IMR-90 (cell line): ENCODE measurements at regions not wholly inside any gene's neighbourhood (a gene's known extent, or its start where the extent isn't known, plus 50 kb on each side); places are given as distances from the start of the nearest gene placed in this dataset.

Source experiments
- ATAC-seq: fragments of 200-7000 bp; cut with Tn5 transposase; 2 replicates; pipeline ENCODE4 v1.9.1; 2020; ENCODE audit warnings: low read depth, mild to moderate bottlenecking, moderate library complexity
- BruUV-seq: library from RNA; stranded (reverse); fragments of 400-500 nt; replicated peaks from 2 replicates; lab custom pipeline; 2021; lab: Mats Ljungman, UMichigan
- CTCF ChIA-PET: fragments of 300-600 bp; formaldehyde crosslinking; extraction: SDS; loops from one replicate; lab custom pipeline; 2021; ENCODE audit warnings: antibody characterized with exemption; lab: Yijun Ruan, JAX
- POLR2A ChIA-PET: fragments of 300-600 bp; sonication (Branson Sonifier 250); formaldehyde crosslinking; loops from one replicate; lab custom pipeline; 2022; ENCODE audit warnings: antibody characterized with exemption; ENCODE audit not compliant: unreplicated experiment; lab: Charles Lee
- DNase-seq: peaks from one replicate; pipeline ENCODE4 v3.0.0; 2013
- H2AFZ ChIP-seq: replicated peaks from 2 replicates; pipeline ENCODE3; 2013; ENCODE audit warnings: low read length, mild to moderate bottlenecking; ENCODE audit not compliant: poor library complexity
- H2AK5ac ChIP-seq: 2 replicates; pipeline ENCODE4 v1.6.1; 2013; ENCODE audit warnings: low read depth, low read length, inconsistent platforms
- H2AK9ac ChIP-seq: replicated peaks from 2 replicates; pipeline ENCODE3; 2013; ENCODE audit warnings: mild to moderate bottlenecking, low read depth, low read length, moderate library complexity; ENCODE audit not compliant: poor library complexity
- H2BK120ac ChIP-seq: 2 replicates; pipeline ENCODE4 v1.6.1; 2013; ENCODE audit warnings: low read depth, low read length, inconsistent platforms
- H2BK15ac ChIP-seq: 3 replicates; pipeline ENCODE4 v1.6.1; 2013; ENCODE audit warnings: low read depth, low read length, inconsistent platforms
- H2BK20ac ChIP-seq: 2 replicates; pipeline ENCODE4 v1.6.1; 2013; ENCODE audit warnings: low read depth, mild to moderate bottlenecking, inconsistent platforms, low read length, moderate library complexity
- H2BK5ac ChIP-seq: 2 replicates; pipeline ENCODE4 v1.6.1; 2013; ENCODE audit warnings: mild to moderate bottlenecking, low read depth, low read length, inconsistent platforms; ENCODE audit not compliant: poor library complexity, severe bottlenecking
- H3K14ac ChIP-seq: replicated peaks from 2 replicates; pipeline ENCODE4 v1.6.1; 2013; ENCODE audit warnings: low read depth, low read length, inconsistent platforms
- H3K18ac ChIP-seq: 2 replicates; pipeline ENCODE4 v1.6.1; 2013; ENCODE audit warnings: low read depth, low read length, control low read depth
- H3K23ac ChIP-seq: 2 replicates; pipeline ENCODE4 v1.6.1; 2013; ENCODE audit warnings: low read depth, low read length, inconsistent platforms
- H3K27ac ChIP-seq: 2 replicates; pipeline ENCODE4 v1.5.1; 2013; ENCODE audit warnings: mild to moderate bottlenecking, control low read depth, low read length; ENCODE audit not compliant: insufficient read depth
- H3K27me3 ChIP-seq: 2 replicates; pipeline ENCODE4 v1.6.1; 2013; ENCODE audit warnings: low read length; ENCODE audit not compliant: control insufficient read depth, insufficient read depth
- H3K36me3 ChIP-seq: 2 replicates; pipeline ENCODE4 v1.6.1; 2013; ENCODE audit warnings: low read length, mixed read lengths; ENCODE audit not compliant: control insufficient read depth, insufficient read depth
- H3K4ac ChIP-seq: 2 replicates; pipeline ENCODE4 v1.6.1; 2013; ENCODE audit warnings: low read depth, low read length, inconsistent platforms
- H3K4me1 ChIP-seq: 2 replicates; pipeline ENCODE4 v1.6.1; 2013; ENCODE audit warnings: low read length, mixed read lengths; ENCODE audit not compliant: control insufficient read depth, insufficient read depth
- H3K4me2 ChIP-seq: 2 replicates; pipeline ENCODE4 v1.6.1; 2013; ENCODE audit warnings: low read depth, mild to moderate bottlenecking, control low read depth, low read length, moderate library complexity
- H3K4me3 ChIP-seq: 2 replicates; pipeline ENCODE4 v1.5.1; 2013; ENCODE audit warnings: low read depth, mild to moderate bottlenecking, control low read depth, low read length, moderate library complexity; ENCODE audit not compliant: insufficient read depth
- H3K56ac ChIP-seq: 2 replicates; pipeline ENCODE4 v1.6.1; 2013; ENCODE audit warnings: low read length, inconsistent platforms; ENCODE audit not compliant: insufficient read depth; ENCODE audit errors: extremely low read depth
- H3K79me1 ChIP-seq, 2 experiments: 2 replicates each; pipeline ENCODE4 v1.6.1; 2013; ENCODE audit warnings: low read length in 2 of 2, inconsistent platforms in 1 of 2, low read depth in 1 of 2
- H3K9ac ChIP-seq: 2 replicates; pipeline ENCODE4 v1.6.1; 2013; ENCODE audit warnings: low read depth, low read length, control low read depth
- H3K9me1 ChIP-seq: 2 replicates; pipeline ENCODE4 v1.6.1; 2013; ENCODE audit warnings: low read length, inconsistent platforms; ENCODE audit not compliant: insufficient read depth
- H3K9me3 ChIP-seq: 2 replicates; pipeline ENCODE4 v1.6.1; 2013; ENCODE audit warnings: low read length; ENCODE audit not compliant: control insufficient read depth, insufficient read depth
- H4K20me1 ChIP-seq: 2 replicates; pipeline ENCODE4 v1.6.1; 2013; ENCODE audit warnings: low read length, inconsistent platforms; ENCODE audit not compliant: insufficient read depth
- H4K5ac ChIP-seq: 2 replicates; pipeline ENCODE4 v1.6.1; 2013; ENCODE audit warnings: mild to moderate bottlenecking, low read depth, low read length, control low read depth
- H4K8ac ChIP-seq, 2 experiments: 2 replicates each; pipeline ENCODE4 v1.6.1; 2013; ENCODE audit warnings: low read depth in 2 of 2, low read length in 2 of 2, control low read depth in 1 of 2, inconsistent platforms in 1 of 2
- H4K91ac ChIP-seq: 2 replicates; pipeline ENCODE4 v1.6.1; 2013; ENCODE audit warnings: low read depth, low read length, inconsistent platforms; ENCODE audit not compliant: insufficient read depth
- CHD1 ChIP-seq: IDR thresholded peaks from 2 replicates; pipeline ENCODE4 v1.6.1; 2012; ENCODE audit warnings: low read depth, low read length, improper control_type of control experiment
- WGBS, 2 experiments: methylation state at CpG; one replicate each; pipeline versions ENCODE4 v1.1.5 to v1.1.7; 2013; ENCODE audit warnings: missing lambda C conversion rate in 2 of 2; ENCODE audit not compliant: insufficient read length in 1 of 2; ENCODE audit errors: extremely low coverage in 2 of 2; 5-methylcytosine and 5-hydroxymethylcytosine counted together
- dilution Hi-C: fragments of 300-500 bp; cut with HindIII; formaldehyde crosslinking; loops from one replicate; pipeline ENCODE4 v1.14.3; 2018; ENCODE audit warnings: low sequenced_read_pairs; ENCODE audit not compliant: unreplicated experiment
- in situ Hi-C: fragments of 300-500 bp; cut with MboI; formaldehyde crosslinking; loops from 3 replicates; pipeline ENCODE4 v1.14.3; 2019; ENCODE audit warnings: low sequenced_read_pairs, inconsistent platforms, mixed read lengths
- intact Hi-C: fragments of 100-400 bp; cut with micrococcal nuclease; formaldehyde crosslinking; loops from 2 replicates; pipeline ENCODE4 v1.10.0; 2022

- no peaks in the 10 kb centered on the region for H3K9me1 ChIP-seq
- no peaks in the 10 kb centered on the region for H3K9me3 ChIP-seq
- no peak overlapping the region for H4K5ac ChIP-seq
- no peak overlapping the region for H2BK20ac ChIP-seq
- H3K14ac ChIP-seq = no peak overlapping the region
- no peak for TF ChIP-seq CHD1
- no peak for ATAC-seq
- H4K91ac ChIP-seq = no peak overlapping the region
- no peak overlapping the region for H3K23ac ChIP-seq
- H2BK15ac ChIP-seq = no peak overlapping the region
- DNase-seq = no peak
- H2AFZ ChIP-seq = no peak overlapping the region
- H3K4me2 ChIP-seq = no peak overlapping the region
- no peak overlapping the region for H3K56ac ChIP-seq
- H3K9ac ChIP-seq = no peak overlapping the region
- BruUV-seq = no TSS peak
- intact Hi-C loops (no loop called here), in situ Hi-C loops (no loop called here), dilution Hi-C loops (no loop called here)
- WGBS, 2 experiments = no CpG with 5 or more reads among the region's 2 CpGs
- no peak overlapping the region for H3K27ac ChIP-seq
- H3K36me3 ChIP-seq = no peaks in the 10 kb centered on the region
- no peak overlapping the region for H2BK120ac ChIP-seq
- H3K18ac ChIP-seq = no peak overlapping the region
- H3K27me3 ChIP-seq = no peaks in the 10 kb centered on the region
- ChIA-PET CTCF (no interaction called here), POLR2A (no interaction called here)
- H2BK5ac ChIP-seq = no peak overlapping the region
- no peak overlapping the region for H3K4me3 ChIP-seq
- no peaks in the 10 kb centered on the region for H3K79me1 ChIP-seq
- no peaks in the 10 kb centered on the region for H3K4me1 ChIP-seq
- H2AK9ac ChIP-seq = no peak overlapping the region
- no peak overlapping the region for H2AK5ac ChIP-seq
- H4K8ac ChIP-seq = no peak overlapping the region
- H4K20me1 ChIP-seq = no peaks in the 10 kb centered on the region
- no peak overlapping the region for H3K4ac ChIP-seq
These were observed 1524.3 kb upstream of the B3GALT2 start for GRCh38 chr1:194710671-194711070.
